ENCODE measurements at regions not wholly inside any gene's neighbourhood (a gene's known extent, or its start where the extent isn't known, plus 50 kb on each side); places are given as distances from the start of the nearest gene placed in this dataset.

DNA sequence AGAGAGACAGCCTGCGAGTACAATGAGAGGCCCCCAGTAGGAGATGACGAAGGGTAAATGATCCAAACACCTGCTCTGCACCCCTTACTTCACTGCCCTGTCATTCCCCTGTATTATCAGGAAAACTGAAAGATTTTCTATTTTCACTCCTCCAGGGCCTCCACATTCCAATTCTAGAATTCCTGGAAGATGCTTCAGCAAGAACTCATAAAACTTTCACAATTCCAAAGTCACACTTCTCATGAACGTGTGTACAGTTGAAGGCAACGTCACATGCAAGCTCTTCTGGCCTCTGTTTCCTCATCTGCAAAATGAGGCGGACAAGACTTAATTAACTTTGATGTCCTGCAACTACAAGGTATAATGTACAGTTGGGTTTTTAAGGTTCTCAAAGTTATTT lies 62.8 kb upstream of the SPATA12 start:
- Histone ChIP-seq H3K9me3 (no peaks in the 10 kb centered on the region), H3K27ac (peak overlapping the region in 1 of 2 donors; percentile 11), H3K36me3 (no peaks in the 10 kb centered on the region), H3K4me3 (no peak overlapping the region), H3K27me3 (no peaks in the 10 kb centered on the region), H3K4me1 (no peaks in the 10 kb centered on the region)
- TF ChIP-seq, protein P1, sequence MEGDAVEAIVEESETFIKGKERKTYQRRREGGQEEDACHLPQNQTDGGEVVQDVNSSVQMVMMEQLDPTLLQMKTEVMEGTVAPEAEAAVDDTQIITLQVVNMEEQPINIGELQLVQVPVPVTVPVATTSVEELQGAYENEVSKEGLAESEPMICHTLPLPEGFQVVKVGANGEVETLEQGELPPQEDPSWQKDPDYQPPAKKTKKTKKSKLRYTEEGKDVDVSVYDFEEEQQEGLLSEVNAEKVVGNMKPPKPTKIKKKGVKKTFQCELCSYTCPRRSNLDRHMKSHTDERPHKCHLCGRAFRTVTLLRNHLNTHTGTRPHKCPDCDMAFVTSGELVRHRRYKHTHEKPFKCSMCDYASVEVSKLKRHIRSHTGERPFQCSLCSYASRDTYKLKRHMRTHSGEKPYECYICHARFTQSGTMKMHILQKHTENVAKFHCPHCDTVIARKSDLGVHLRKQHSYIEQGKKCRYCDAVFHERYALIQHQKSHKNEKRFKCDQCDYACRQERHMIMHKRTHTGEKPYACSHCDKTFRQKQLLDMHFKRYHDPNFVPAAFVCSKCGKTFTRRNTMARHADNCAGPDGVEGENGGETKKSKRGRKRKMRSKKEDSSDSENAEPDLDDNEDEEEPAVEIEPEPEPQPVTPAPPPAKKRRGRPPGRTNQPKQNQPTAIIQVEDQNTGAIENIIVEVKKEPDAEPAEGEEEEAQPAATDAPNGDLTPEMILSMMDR (IDR thresholded peaks at IDR 0.05), result no peak
- no peak for DNase-seq (ENCODE audit: low spot score in 2 of 2)
- intact Hi-C loops (cut with DNase I), result loop anchor here (2.0 kb wide), 1 partner anchor 81 kb away; no protein-coding TSS in a partner anchor

DNA sequence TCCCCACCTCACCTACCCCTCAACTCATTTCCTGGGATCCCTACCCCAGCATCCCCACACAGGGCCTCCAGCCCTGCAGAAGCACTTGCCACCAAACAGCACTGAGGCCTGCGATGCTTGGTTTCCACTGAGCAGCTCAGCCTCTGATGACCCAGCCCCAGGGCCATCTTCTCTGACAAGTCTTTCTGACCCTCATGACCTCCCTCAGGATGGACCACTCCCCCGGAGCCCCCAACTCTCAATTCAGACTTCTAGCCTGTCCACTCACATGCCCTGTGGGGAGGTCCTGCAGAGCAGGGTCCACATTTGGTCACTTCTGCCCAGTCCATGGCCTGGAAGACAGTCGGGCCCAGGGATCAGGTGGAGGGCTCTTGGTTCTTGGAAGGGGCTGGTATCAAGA lies 63.4 kb upstream of the SPATA12 start:
- TF ChIP-seq, protein P1 (IDR thresholded peaks at IDR 0.05), result no peak
- H3K27ac ChIP-seq, result peak overlapping the region; percentile 11 to 34

DNA sequence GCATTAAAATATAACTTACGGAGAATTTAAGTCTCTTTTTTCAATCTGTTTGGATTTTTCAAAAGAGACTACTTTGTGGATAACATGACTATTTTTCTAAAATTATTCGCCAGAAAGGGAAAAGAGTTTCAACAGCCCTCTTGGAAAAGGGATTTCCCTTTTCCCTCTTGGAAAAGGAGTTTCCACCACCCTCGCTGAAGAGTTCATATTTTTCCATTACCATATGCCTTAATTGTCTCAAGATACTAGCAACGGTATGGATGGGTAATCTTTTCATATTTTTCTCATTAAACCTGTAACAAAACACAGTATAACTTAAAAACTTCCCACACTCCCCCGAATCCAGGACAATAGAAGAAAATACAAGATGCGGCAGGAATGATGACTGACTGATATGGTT lies 66.1 kb upstream of the SPATA12 start:
- H3K27me3 ChIP-seq, result no peaks in the 10 kb centered on the region
- no peaks in the 10 kb centered on the region for H3K36me3 ChIP-seq
- H3K27ac ChIP-seq, result no peak overlapping the region
- TF ChIP-seq, protein P1 (IDR thresholded peaks at IDR 0.05), result no peak
- H3K4me1 ChIP-seq, result no peaks in the 10 kb centered on the region
- intact Hi-C loops (cut with DNase I), result no loop called here
- no peak for DNase-seq (ENCODE audit: low spot score in 2 of 2)
- H3K4me3 ChIP-seq, result no peak overlapping the region
- no peaks in the 10 kb centered on the region for H3K9me3 ChIP-seq

More for the DNA sequence above, 63.4 kb upstream of the SPATA12 start:
- Histone ChIP-seq H3K9me3 (no peaks in the 10 kb centered on the region), H3K4me3 (no peak overlapping the region), H3K36me3 (no peaks in the 10 kb centered on the region), H3K27me3 (no peaks in the 10 kb centered on the region), H3K4me1 (no peaks in the 10 kb centered on the region)
- intact Hi-C loops (cut with DNase I), result loop anchor here (2.0 kb wide), 1 partner anchor 82 kb away; no protein-coding TSS in a partner anchor
- no peak for DNase-seq (ENCODE audit: low spot score in 2 of 2)

DNA sequence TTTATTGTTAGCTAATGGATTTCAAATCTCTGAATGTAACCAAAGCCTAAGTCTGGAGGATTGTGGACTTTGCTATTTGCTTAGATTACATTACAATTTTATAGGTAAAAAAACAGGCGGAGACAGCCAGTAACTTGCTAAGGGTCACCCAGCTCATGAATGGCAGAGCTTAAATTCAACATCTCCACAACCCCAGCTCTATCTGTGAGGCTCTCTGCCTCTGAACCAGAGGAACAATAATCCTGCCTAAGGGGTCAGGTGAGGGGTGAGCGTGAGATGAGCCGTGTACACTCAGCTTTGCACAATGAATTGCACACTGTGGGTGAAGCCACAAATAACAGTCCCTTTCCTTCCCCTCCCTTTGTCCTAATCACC lies 69.8 kb upstream of the SPATA12 start:
- no peaks in the 10 kb centered on the region for H3K4me1 ChIP-seq
- no peak overlapping the region for H3K4me3 ChIP-seq
- H3K36me3 ChIP-seq, result no peaks in the 10 kb centered on the region
- H3K9me3 ChIP-seq, result no peaks in the 10 kb centered on the region
- intact Hi-C loops (cut with DNase I), result no loop called here
- no peaks in the 10 kb centered on the region for H3K27me3 ChIP-seq
- TF ChIP-seq, protein P1 (IDR thresholded peaks at IDR 0.05), result no peak
- no peak overlapping the region for H3K27ac ChIP-seq
- DNase-seq (ENCODE audit: low spot score in 2 of 2), result no peak

DNA sequence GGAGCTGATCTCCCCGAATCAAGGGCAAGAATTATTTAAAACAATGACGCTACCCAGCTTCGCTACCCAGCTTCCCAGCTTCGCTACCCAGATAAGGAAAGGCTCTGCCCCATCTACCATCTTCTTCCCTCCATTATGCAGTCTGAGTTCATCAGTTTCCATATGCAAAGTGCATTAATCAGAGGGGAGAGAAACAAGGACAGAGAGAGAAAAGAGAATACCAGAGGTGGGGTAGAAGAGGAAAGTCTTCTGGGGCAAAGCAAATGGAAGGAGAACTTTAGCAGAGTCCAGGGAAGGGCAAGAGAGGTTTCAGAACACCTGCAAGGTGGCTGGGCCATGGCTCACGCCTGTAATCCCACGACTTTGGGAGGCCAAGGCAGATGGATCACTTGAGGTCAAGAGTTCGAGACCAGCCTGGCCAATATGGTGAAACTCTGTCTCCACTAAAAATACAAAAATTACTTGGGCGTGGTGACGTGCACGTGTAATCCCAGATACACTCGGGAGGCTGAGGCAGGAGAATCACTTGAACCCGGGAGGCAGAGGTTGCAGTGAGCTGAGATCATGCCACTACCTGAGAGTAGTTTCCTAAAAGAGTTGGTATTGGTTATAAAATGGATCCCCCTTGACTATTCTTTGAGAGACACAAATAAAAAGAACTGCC lies 70.4 kb upstream of the SPATA12 start:
- no peak overlapping the region for H3K4me3 ChIP-seq
- intact Hi-C loops (cut with DNase I), result loop anchor here (1.0 to 2.0 kb wide), 2 partner anchors 189 to 288 kb away; partner anchors contain the start of gene ARHGEF3
- no peak overlapping the region for H3K27ac ChIP-seq
- H3K36me3 ChIP-seq, result no peaks in the 10 kb centered on the region
- no peaks in the 10 kb centered on the region for H3K4me1 ChIP-seq
- H3K9me3 ChIP-seq, result no peaks in the 10 kb centered on the region
- TF ChIP-seq, protein P1 (IDR thresholded peaks at IDR 0.05), result no peak
- no peak for DNase-seq (ENCODE audit: low spot score in 2 of 2)
- H3K27me3 ChIP-seq, result no peaks in the 10 kb centered on the region
